ENCODE measurements at regions not wholly inside any gene's neighbourhood (a gene's known extent, or its start where the extent isn't known, plus 50 kb on each side); places are given as distances from the start of the nearest gene placed in this dataset.

- Histone ChIP-seq H3K4me3 (ENCODE audit: low read length) (no peak overlapping the region), H3K4me2 (ENCODE audit: low read length) (no peak overlapping the region)
These were observed 200.6 kb downstream of the CHIC2 start for GRCh38 chr4:53863736-53864365.

GRCh38 chr4:53863158-53863557, 201.2 kb downstream of the CHIC2 start:
- H3K79me2 ChIP-seq (replicated peaks; ENCODE audit: insufficient read depth, low read length) = no peaks in the 10 kb centered on the region
- H3K27ac ChIP-seq (ENCODE audit: low read length) = no peak overlapping the region
- no peak overlapping the region for H3K4me2 ChIP-seq (ENCODE audit: low read length)
- no peaks in the 10 kb centered on the region for H3F3A ChIP-seq (ENCODE audit: insufficient read depth, low read length, poor library complexity, severe bottlenecking)
- H2AFZ ChIP-seq (ENCODE audit: low read depth, low read length) = no peak overlapping the region
- H4K20me1 ChIP-seq (ENCODE audit: insufficient read depth) = no peaks in the 10 kb centered on the region
- no peaks in the 10 kb centered on the region for H3K9me2 ChIP-seq (ENCODE audit: insufficient read depth, low read length)
- no peaks in the 10 kb centered on the region for H3K9me3 ChIP-seq (ENCODE audit: low read length)
- no peaks in the 10 kb centered on the region for H3K36me3 ChIP-seq (ENCODE audit: insufficient read depth, low read length)
- no peak overlapping the region for H3K4me3 ChIP-seq (ENCODE audit: low read length)
- H3K9ac ChIP-seq (ENCODE audit: low read length) = no peak overlapping the region
- no peaks in the 10 kb centered on the region for H3K27me3 ChIP-seq (ENCODE audit: insufficient read depth, low read depth, low read length)
- TF ChIP-seq POLR2AphosphoS5 (IDR thresholded peaks at IDR 0.05) (no peak), TAF1 (IDR thresholded peaks at IDR 0.05; ENCODE audit: low read depth) (no peak), MXI1 (conservative IDR thresholded peaks at IDR 0.05; ENCODE audit: poor library complexity, severe bottlenecking) (no peak), SMC3 (conservative IDR thresholded peaks at IDR 0.05; ENCODE audit: poor library complexity) (no peak), RAD21 (conservative IDR thresholded peaks at IDR 0.05) (no peak), EZH2 (IDR thresholded peaks at IDR 0.05; ENCODE audit: borderline replicate concordance, insufficient read depth, low read length, poor library complexity, severe bottlenecking) (no peak), REST (IDR thresholded peaks at IDR 0.05; ENCODE audit: borderline replicate concordance) (no peak)
- TF ChIP-seq, protein P1, sequence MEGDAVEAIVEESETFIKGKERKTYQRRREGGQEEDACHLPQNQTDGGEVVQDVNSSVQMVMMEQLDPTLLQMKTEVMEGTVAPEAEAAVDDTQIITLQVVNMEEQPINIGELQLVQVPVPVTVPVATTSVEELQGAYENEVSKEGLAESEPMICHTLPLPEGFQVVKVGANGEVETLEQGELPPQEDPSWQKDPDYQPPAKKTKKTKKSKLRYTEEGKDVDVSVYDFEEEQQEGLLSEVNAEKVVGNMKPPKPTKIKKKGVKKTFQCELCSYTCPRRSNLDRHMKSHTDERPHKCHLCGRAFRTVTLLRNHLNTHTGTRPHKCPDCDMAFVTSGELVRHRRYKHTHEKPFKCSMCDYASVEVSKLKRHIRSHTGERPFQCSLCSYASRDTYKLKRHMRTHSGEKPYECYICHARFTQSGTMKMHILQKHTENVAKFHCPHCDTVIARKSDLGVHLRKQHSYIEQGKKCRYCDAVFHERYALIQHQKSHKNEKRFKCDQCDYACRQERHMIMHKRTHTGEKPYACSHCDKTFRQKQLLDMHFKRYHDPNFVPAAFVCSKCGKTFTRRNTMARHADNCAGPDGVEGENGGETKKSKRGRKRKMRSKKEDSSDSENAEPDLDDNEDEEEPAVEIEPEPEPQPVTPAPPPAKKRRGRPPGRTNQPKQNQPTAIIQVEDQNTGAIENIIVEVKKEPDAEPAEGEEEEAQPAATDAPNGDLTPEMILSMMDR (IDR thresholded peaks at IDR 0.05; ENCODE audit: poor library complexity, severe bottlenecking) = no peak

More at GRCh38 chr4:53863736-53864365, 200.6 kb downstream of the CHIC2 start:
- Histone ChIP-seq H3K9me2 (ENCODE audit: insufficient read depth, low read length) (no peaks in the 10 kb centered on the region), H3K27ac (ENCODE audit: low read length) (no peak overlapping the region), H3K27me3 (ENCODE audit: insufficient read depth, low read depth, low read length) (no peaks in the 10 kb centered on the region), H3K79me2 (replicated peaks; ENCODE audit: insufficient read depth, low read length) (no peaks in the 10 kb centered on the region), H3K9me3 (ENCODE audit: low read length) (no peaks in the 10 kb centered on the region), H3K9ac (ENCODE audit: low read length) (no peak overlapping the region), H3K36me3 (ENCODE audit: insufficient read depth, low read length) (no peaks in the 10 kb centered on the region), H4K20me1 (ENCODE audit: insufficient read depth) (no peaks in the 10 kb centered on the region), H3F3A (ENCODE audit: insufficient read depth, low read length, poor library complexity, severe bottlenecking) (no peaks in the 10 kb centered on the region), H2AFZ (ENCODE audit: low read depth, low read length) (no peak overlapping the region)
- TF ChIP-seq EP300 (conservative IDR thresholded peaks at IDR 0.05; ENCODE audit: poor library complexity, severe bottlenecking) = no peak
- no peak for TF ChIP-seq POLR2AphosphoS5 (IDR thresholded peaks at IDR 0.05)
- no peak for TF ChIP-seq TAF1 (IDR thresholded peaks at IDR 0.05; ENCODE audit: low read depth)
- TF ChIP-seq SMC3 (conservative IDR thresholded peaks at IDR 0.05; ENCODE audit: poor library complexity) = no peak
- TF ChIP-seq, protein P1 (IDR thresholded peaks at IDR 0.05; ENCODE audit: poor library complexity, severe bottlenecking) = no peak
- TF ChIP-seq RAD21 (conservative IDR thresholded peaks at IDR 0.05) = no peak
- TF ChIP-seq REST (IDR thresholded peaks at IDR 0.05; ENCODE audit: borderline replicate concordance) = no peak
